Duodenal mucosa (tissue), 2 donors: ENCODE measurements at regions not wholly inside any gene's neighbourhood (a gene's known extent, or its start where the extent isn't known, plus 50 kb on each side); places are given as distances from the start of the nearest gene placed in this dataset.

Experiments used
- H3K27ac ChIP-seq: one replicate; pipeline ENCODE4 v1.7.0; 2013; ENCODE audit warnings: low read depth, low read length
- H3K27me3 ChIP-seq, 2 donors: one replicate each; pipeline ENCODE4 v1.7.0; 2013; ENCODE audit warnings: low read length in 2 of 2, control low read depth in 1 of 2; ENCODE audit not compliant: insufficient read depth in 2 of 2, control insufficient read depth in 1 of 2
- H3K36me3 ChIP-seq, 2 donors: one replicate each; pipeline ENCODE4 v1.7.0; 2013; ENCODE audit warnings: low read length in 2 of 2, control low read depth in 1 of 2; ENCODE audit not compliant: insufficient read depth in 2 of 2, control insufficient read depth in 1 of 2
- H3K4me1 ChIP-seq, 2 donors: one replicate each; pipeline ENCODE4 v1.7.0; 2013; ENCODE audit warnings: low read length in 2 of 2, control low read depth in 1 of 2; ENCODE audit not compliant: insufficient read depth in 2 of 2, control insufficient read depth in 1 of 2
- H3K4me3 ChIP-seq, 2 donors: one replicate each; pipeline ENCODE4 v1.7.0; 2013; ENCODE audit warnings: low read length in 2 of 2, low read depth in 1 of 2
- H3K9ac ChIP-seq, 2 donors: one replicate each; pipeline ENCODE4 v1.7.0; 2013; ENCODE audit warnings: low read length in 2 of 2, low read depth in 1 of 2
- H3K9me3 ChIP-seq, 2 donors: one replicate each; pipeline ENCODE4 v1.7.0; 2013; ENCODE audit warnings: low read length in 2 of 2, control low read depth in 1 of 2; ENCODE audit not compliant: control insufficient read depth in 1 of 2

DNA sequence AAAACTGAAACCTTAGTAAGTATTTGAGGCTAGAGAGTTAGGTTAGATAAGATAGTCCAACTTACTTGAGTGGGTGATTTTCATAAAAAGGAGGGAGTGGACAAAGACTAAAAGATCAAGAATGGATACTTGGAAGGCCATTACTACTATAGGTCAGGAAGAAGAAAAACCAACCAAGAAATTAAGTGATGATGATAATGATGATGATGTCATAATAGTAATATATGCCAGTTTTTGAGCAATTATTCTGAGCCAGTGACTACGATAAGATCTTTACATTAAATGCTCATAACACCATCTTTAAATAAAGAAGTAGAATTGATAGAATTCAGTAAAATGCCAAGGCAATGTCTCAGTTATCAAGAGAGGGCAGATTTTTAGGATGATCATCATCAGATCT lies 430.7 kb upstream of the ADAMTS5 start:
- Histone ChIP-seq H3K36me3 (no peaks in the 10 kb centered on the region), H3K9me3 (no peaks in the 10 kb centered on the region), H3K27me3 (no peaks in the 10 kb centered on the region), H3K27ac (no peak overlapping the region), H3K9ac (no peak overlapping the region), H3K4me1 (no peaks in the 10 kb centered on the region), H3K4me3 (no peak overlapping the region)

DNA sequence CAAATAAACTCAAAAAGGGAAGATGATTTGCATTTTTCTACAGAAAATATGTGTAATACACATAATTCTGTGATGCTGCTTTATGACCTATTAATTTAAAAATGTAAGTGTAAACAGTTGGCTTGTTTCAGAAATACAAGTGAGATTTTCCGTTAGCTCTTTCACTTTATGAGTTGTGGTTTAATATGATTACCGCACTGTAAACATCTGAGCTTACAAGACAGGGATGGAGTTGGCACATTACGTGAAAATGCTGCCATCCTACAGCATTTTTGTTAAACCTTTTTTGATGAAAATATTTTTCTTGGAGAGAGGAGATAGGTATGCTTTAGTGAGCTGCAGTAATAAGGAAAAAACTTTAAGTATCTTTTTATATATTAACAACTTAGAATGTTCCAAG lies 426.8 kb upstream of the ADAMTS5 start:
- Histone ChIP-seq H3K36me3 (no peaks in the 10 kb centered on the region), H3K9ac (no peak overlapping the region), H3K4me3 (no peak overlapping the region), H3K27ac (no peak overlapping the region), H3K4me1 (no peaks in the 10 kb centered on the region), H3K27me3 (no peaks in the 10 kb centered on the region), H3K9me3 (no peaks in the 10 kb centered on the region)

DNA sequence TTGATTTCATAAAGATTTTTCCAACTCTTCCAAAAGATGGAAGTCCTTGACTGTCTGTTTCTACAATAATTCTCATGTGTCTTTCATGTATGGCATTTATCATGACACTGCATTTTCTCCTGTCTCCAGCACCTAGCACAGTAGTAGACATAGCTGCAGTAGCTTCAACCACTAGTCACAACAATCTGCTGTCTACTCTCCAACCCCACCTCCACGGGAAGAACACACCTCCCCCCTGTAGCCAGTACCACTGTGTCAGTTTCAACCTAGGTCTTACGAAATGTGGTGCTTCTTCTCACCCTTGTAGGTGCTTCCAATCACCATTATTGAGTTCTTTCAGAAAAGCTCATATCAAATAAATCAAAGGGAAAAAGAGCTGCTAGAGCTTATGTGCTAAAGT lies 425.1 kb upstream of the ADAMTS5 start:
- Histone ChIP-seq H3K36me3 (no peaks in the 10 kb centered on the region), H3K9ac (no peak overlapping the region), H3K27me3 (no peaks in the 10 kb centered on the region), H3K9me3 (no peaks in the 10 kb centered on the region), H3K4me1 (no peaks in the 10 kb centered on the region), H3K4me3 (no peak overlapping the region), H3K27ac (no peak overlapping the region)

DNA sequence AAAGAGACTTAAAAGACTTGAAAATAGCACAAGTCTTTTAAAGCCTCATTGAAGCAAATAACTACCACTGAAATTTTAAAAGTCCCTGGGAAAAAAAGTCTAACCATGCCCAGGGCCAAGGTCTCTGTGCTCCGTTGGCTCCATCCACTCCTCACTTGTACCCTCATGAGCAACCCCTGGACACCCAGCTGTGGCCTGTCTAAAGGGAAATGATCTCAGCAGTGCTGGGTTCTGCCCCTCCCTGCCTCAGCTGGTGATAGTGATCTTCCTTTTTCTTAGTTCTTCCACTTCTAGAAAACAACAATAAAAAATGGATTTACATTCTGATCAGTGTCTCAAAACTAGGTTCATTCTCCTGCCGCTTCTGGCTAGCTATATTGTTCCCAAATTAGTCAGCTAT lies 423.5 kb upstream of the ADAMTS5 start:
- Histone ChIP-seq H3K36me3 (no peaks in the 10 kb centered on the region), H3K27me3 (no peaks in the 10 kb centered on the region), H3K9me3 (no peaks in the 10 kb centered on the region), H3K9ac (no peak overlapping the region), H3K4me3 (no peak overlapping the region), H3K27ac (no peak overlapping the region), H3K4me1 (no peaks in the 10 kb centered on the region)

DNA sequence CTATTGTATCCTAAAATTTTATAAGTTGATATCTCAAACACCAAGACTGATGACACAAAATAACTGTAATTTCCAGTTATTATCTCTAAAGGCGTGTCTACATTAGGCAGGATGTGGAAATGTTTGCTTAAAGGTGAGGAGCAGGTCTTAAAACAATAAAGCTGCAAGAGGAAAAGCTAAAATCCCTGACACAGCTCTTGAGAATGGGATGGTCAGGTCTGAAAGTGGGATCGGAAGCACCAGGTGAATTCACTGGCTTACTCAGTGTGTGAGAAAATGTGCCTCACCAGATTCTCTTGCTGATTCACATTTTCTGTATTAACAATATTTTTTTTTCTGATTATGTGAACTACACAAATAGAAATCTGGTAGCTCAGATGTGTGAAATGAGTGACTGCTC lies 421.9 kb upstream of the ADAMTS5 start:
- Histone ChIP-seq H3K27me3 (no peaks in the 10 kb centered on the region), H3K4me1 (no peaks in the 10 kb centered on the region), H3K36me3 (no peaks in the 10 kb centered on the region), H3K27ac (no peak overlapping the region), H3K4me3 (no peak overlapping the region), H3K9ac (no peak overlapping the region), H3K9me3 (no peaks in the 10 kb centered on the region)

DNA sequence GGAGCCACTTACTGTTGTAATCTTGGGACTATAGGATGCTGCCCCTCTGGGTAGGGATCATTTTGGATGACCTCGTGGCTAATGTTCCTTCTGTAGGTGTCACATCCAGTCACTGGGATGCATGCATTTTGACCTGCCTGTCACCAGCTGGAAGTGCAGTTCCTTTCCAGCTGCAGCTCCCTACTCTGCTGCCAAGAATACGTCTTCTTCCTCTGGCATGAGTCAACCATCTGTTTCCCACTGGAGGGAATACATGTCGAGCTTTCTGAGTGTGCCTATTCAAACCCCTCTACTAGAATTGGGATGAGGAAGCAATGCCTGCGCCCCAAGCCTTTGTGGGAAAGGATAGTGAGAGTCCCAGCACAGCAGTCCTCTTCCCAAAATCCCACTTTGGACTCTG lies 415.5 kb upstream of the ADAMTS5 start:
- Histone ChIP-seq H3K27me3 (no peaks in the 10 kb centered on the region), H3K9ac (no peak overlapping the region), H3K4me1 (no peaks in the 10 kb centered on the region), H3K27ac (no peak overlapping the region), H3K36me3 (no peaks in the 10 kb centered on the region), H3K4me3 (no peak overlapping the region), H3K9me3 (no peaks in the 10 kb centered on the region)

DNA sequence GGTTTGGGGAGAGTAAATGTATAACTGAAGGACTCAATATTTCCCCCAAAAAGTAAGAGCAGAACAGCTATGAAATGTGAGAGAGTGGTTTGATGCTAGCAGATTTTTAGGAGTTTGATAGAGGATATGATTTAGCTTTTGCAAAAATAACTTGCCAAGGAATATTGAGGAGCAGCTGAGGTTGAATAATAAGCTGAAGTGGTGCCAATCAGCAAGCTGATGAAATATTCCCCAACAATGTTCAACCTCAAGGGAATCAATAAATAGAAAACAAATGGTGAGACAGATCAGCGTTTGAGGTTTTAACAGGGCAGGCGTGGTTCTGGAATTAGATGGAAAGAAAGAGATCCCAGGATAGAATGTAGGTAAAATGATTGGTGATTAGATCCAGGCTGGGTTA lies 413.4 kb upstream of the ADAMTS5 start:
- no peaks in the 10 kb centered on the region for H3K27me3 ChIP-seq
- H3K36me3 ChIP-seq: no peaks in the 10 kb centered on the region
- H3K9ac ChIP-seq: no peak overlapping the region
- no peaks in the 10 kb centered on the region for H3K9me3 ChIP-seq
- H3K27ac ChIP-seq: no peak overlapping the region
- no peaks in the 10 kb centered on the region for H3K4me1 ChIP-seq
- no peak overlapping the region for H3K4me3 ChIP-seq

DNA sequence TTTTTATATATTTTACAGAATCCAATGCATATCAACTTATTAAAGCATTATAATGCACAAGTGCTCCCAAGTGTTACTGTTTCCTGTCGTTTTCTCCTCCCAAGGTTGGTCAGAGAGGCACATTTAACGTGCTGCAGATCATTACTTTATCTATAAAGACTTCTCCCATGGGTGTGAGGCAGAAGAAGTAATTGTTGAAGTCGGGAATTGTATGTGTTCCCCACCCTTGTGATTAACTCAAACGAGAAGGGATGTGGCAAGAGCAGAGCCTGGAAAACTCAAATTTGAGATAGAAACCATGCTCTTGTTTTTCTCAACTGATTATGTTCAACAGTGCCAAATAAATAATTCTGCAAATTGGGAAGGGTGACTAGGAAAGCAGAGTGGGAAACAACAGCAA lies 412.5 kb upstream of the ADAMTS5 start:
- Histone ChIP-seq H3K4me1 (no peaks in the 10 kb centered on the region), H3K9ac (no peak overlapping the region), H3K4me3 (no peak overlapping the region), H3K27ac (no peak overlapping the region), H3K36me3 (no peaks in the 10 kb centered on the region), H3K9me3 (no peaks in the 10 kb centered on the region), H3K27me3 (no peaks in the 10 kb centered on the region)

DNA sequence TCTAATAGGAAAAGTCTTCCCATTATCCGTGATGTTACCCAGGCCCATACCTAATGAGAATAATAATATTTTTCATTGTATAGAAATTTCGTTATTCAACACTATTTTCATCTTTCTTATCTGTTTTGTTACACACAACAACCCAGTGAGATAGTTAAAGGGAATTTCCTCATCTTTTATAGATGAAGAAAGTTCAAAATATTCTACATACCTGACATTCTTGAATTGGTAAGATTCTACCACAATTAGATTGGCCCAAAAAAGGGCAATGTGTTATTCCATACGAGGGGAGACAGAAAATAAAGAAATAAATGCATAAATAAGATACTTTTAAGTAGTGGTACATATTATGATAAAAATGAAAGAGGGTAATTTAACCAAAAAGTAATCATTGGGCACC lies 405.5 kb upstream of the ADAMTS5 start:
- Histone ChIP-seq H3K9ac (no peak overlapping the region), H3K27ac (no peak overlapping the region), H3K27me3 (no peaks in the 10 kb centered on the region), H3K9me3 (no peaks in the 10 kb centered on the region), H3K36me3 (no peaks in the 10 kb centered on the region), H3K4me1 (no peaks in the 10 kb centered on the region), H3K4me3 (no peak overlapping the region)

DNA sequence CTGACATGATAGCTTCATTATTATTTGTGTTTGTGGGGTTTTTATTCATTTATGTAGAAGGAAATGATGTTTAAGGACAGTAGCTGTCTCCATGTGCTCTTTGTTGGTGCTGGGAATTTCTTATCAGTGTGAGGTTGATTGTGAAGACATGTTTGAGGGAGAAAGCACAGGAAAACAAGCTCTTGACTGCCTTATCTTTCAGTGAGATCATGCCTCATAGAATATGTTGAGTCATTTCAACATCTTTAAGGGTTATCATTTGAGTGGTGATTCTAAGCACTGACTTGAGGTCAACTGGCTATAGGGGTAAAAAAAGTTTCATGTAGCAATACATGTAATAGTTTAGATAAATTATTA lies 405.1 kb upstream of the ADAMTS5 start:
- H3K27me3 ChIP-seq: no peaks in the 10 kb centered on the region
- no peak overlapping the region for H3K9ac ChIP-seq
- no peaks in the 10 kb centered on the region for H3K36me3 ChIP-seq
- H3K4me3 ChIP-seq: no peak overlapping the region
- H3K9me3 ChIP-seq: no peaks in the 10 kb centered on the region
- H3K4me1 ChIP-seq: no peaks in the 10 kb centered on the region
- no peak overlapping the region for H3K27ac ChIP-seq
